Loucy (cell line): ENCODE measurements at regions not wholly inside any gene's neighbourhood (a gene's known extent, or its start where the extent isn't known, plus 50 kb on each side); places are given as distances from the start of the nearest gene placed in this dataset.

ENCODE experiments used
- H2AFZ ChIP-seq: fragments of 200-600 bp; sonication (generic); 2 replicates; pipeline ENCODE4 v1.6.0; 2016; ENCODE audit warnings: antibody characterized with exemption, mild to moderate bottlenecking, low read length, moderate library complexity
- H3F3A ChIP-seq: fragments of 200-600 bp; 2 replicates; pipeline ENCODE4 v1.6.0; 2016; ENCODE audit warnings: antibody characterized with exemption, low read depth, mild to moderate bottlenecking
- H3K27me3 ChIP-seq: fragments of 200-600 bp; sonication (generic); 2 replicates; pipeline ENCODE4 v1.6.1; 2014; ENCODE audit warnings: low read length, mild to moderate bottlenecking; ENCODE audit not compliant: insufficient read depth, poor library complexity, severe bottlenecking
- H3K36me3 ChIP-seq: fragments of 200-600 bp; sonication (generic); 2 replicates; pipeline ENCODE4 v1.6.1; 2016; ENCODE audit warnings: low read length; ENCODE audit not compliant: insufficient read depth
- H3K4me1 ChIP-seq: fragments of 200-600 bp; sonication (generic); 2 replicates; pipeline ENCODE4 v1.5.1; 2014; ENCODE audit warnings: low read length, mild to moderate bottlenecking; ENCODE audit not compliant: insufficient read depth, poor library complexity, severe bottlenecking
- H3K4me2 ChIP-seq: fragments of 200-600 bp; sonication (generic); 2 replicates; pipeline ENCODE4 v1.6.0; 2014; ENCODE audit warnings: antibody characterized with exemption, low read length, low read depth, mild to moderate bottlenecking; ENCODE audit not compliant: poor library complexity, severe bottlenecking
- H3K4me3 ChIP-seq: fragments of 200-600 bp; sonication (generic); 2 replicates; pipeline ENCODE4 v1.5.1; 2014; ENCODE audit warnings: low read length, mild to moderate bottlenecking, mixed read lengths; ENCODE audit not compliant: poor library complexity, severe bottlenecking
- H3K79me2 ChIP-seq: fragments of 200-600 bp; sonication (generic); 2 replicates; pipeline ENCODE4 v1.6.1; 2014; ENCODE audit warnings: low read length; ENCODE audit not compliant: insufficient read depth
- H3K9ac ChIP-seq: fragments of 200-600 bp; sonication (generic); 2 replicates; pipeline ENCODE4 v1.6.0; 2014; ENCODE audit warnings: mild to moderate bottlenecking, low read depth, low read length, moderate library complexity; ENCODE audit not compliant: poor library complexity, severe bottlenecking
- H3K9me2 ChIP-seq: fragments of 200-600 bp; sonication (generic); replicated peaks from 2 replicates; pipeline ENCODE4 v1.6.1; 2016; ENCODE audit warnings: low read depth, low read length, mixed read lengths
- H3K9me3 ChIP-seq: fragments of 200-600 bp; sonication (generic); 2 replicates; pipeline ENCODE4 v1.6.1; 2014; ENCODE audit warnings: mild to moderate bottlenecking, antibody characterized with exemption, low read length, low read depth; ENCODE audit not compliant: insufficient read depth
- H4K20me1 ChIP-seq: fragments of 200-600 bp; sonication (generic); 2 replicates; pipeline ENCODE4 v1.6.0; 2014; ENCODE audit warnings: antibody characterized with exemption, low read length, mild to moderate bottlenecking; ENCODE audit not compliant: insufficient read depth, poor library complexity, severe bottlenecking
- EZH2phosphoT487 ChIP-seq: fragments of 200-600 bp; IDR thresholded peaks from 2 replicates; pipeline ENCODE4 v1.6.1; 2018; ENCODE audit warnings: antibody characterized with exemption, mild to moderate bottlenecking, moderate library complexity, borderline replicate concordance
- TF ChIP-seq, protein P1 (sequence below): fragments of 200-600 bp; sonication (generic); conservative IDR thresholded peaks from 2 replicates; pipeline ENCODE4 v1.5.1; 2014; ENCODE audit warnings: mild to moderate bottlenecking, antibody characterized with exemption, low read length

GRCh38 chr1:65724151-65724550, 68.5 kb upstream of the PDE4B start:
- H3K4me2 ChIP-seq, result no peak overlapping the region
- no peaks in the 10 kb centered on the region for H3K27me3 ChIP-seq
- H2AFZ ChIP-seq, result no peak overlapping the region
- no peaks in the 10 kb centered on the region for H4K20me1 ChIP-seq
- TF ChIP-seq, protein P1, sequence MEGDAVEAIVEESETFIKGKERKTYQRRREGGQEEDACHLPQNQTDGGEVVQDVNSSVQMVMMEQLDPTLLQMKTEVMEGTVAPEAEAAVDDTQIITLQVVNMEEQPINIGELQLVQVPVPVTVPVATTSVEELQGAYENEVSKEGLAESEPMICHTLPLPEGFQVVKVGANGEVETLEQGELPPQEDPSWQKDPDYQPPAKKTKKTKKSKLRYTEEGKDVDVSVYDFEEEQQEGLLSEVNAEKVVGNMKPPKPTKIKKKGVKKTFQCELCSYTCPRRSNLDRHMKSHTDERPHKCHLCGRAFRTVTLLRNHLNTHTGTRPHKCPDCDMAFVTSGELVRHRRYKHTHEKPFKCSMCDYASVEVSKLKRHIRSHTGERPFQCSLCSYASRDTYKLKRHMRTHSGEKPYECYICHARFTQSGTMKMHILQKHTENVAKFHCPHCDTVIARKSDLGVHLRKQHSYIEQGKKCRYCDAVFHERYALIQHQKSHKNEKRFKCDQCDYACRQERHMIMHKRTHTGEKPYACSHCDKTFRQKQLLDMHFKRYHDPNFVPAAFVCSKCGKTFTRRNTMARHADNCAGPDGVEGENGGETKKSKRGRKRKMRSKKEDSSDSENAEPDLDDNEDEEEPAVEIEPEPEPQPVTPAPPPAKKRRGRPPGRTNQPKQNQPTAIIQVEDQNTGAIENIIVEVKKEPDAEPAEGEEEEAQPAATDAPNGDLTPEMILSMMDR, result no peak
- TF ChIP-seq EZH2phosphoT487, result no peak
- no peaks in the 10 kb centered on the region for H3K9me3 ChIP-seq
- no peak overlapping the region for H3K9ac ChIP-seq
- H3K36me3 ChIP-seq, result no peaks in the 10 kb centered on the region
- no peak overlapping the region for H3K4me3 ChIP-seq
- H3K9me2 ChIP-seq, result no peaks in the 10 kb centered on the region
- H3K4me1 ChIP-seq, result peaks cover 31% of the 10 kb centered on the region
- H3F3A ChIP-seq, result no peaks in the 10 kb centered on the region
- H3K79me2 ChIP-seq, result no peaks in the 10 kb centered on the region

GRCh38 chr1:65725064-65725463, 67.6 kb upstream of the PDE4B start:
- Histone ChIP-seq H4K20me1 (no peaks in the 10 kb centered on the region), H2AFZ (no peak overlapping the region), H3K36me3 (no peaks in the 10 kb centered on the region), H3K9me3 (no peaks in the 10 kb centered on the region), H3K79me2 (no peaks in the 10 kb centered on the region), H3K4me1 (peaks cover 30% of the 10 kb centered on the region), H3K27me3 (no peaks in the 10 kb centered on the region), H3K9me2 (no peaks in the 10 kb centered on the region), H3K9ac (no peak overlapping the region), H3F3A (no peaks in the 10 kb centered on the region), H3K4me2 (no peak overlapping the region), H3K4me3 (no peak overlapping the region)
- TF ChIP-seq, protein P1, result no peak

DNA sequence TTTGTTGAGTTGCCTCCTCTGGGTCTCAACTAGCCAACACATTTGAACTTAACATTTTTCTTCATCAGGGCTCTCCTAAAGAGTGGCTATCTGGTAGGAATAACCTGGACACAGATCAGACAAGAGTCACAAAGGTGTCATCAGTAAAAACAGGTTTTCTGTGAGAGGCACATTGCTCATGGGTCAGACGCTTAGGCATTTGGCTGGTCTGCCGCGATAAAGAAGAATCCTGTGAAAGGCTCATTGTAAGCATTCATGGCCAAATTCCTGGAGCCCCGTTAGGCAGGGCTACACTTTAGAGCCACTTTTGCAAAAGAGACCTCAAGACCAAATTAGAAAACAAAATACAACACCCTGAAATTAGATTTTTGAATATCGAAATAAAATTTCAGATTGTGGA, 64.2 kb upstream of the PDE4B start:
- Histone ChIP-seq H3K4me2 (no peak overlapping the region), H3K27me3 (no peaks in the 10 kb centered on the region), H3K9ac (no peak overlapping the region), H3K36me3 (no peaks in the 10 kb centered on the region), H2AFZ (no peak overlapping the region), H3K79me2 (no peaks in the 10 kb centered on the region), H4K20me1 (no peaks in the 10 kb centered on the region), H3F3A (no peaks in the 10 kb centered on the region), H3K4me1 (no peaks in the 10 kb centered on the region), H3K9me3 (no peaks in the 10 kb centered on the region), H3K4me3 (no peak overlapping the region), H3K9me2 (no peaks in the 10 kb centered on the region)
- TF ChIP-seq, protein P1, result no peak
- no peak for TF ChIP-seq EZH2phosphoT487
